ENCODE measurements at regions not wholly inside any gene's neighbourhood (a gene's known extent, or its start where the extent isn't known, plus 50 kb on each side); places are given as distances from the start of the nearest gene placed in this dataset.

DNA sequence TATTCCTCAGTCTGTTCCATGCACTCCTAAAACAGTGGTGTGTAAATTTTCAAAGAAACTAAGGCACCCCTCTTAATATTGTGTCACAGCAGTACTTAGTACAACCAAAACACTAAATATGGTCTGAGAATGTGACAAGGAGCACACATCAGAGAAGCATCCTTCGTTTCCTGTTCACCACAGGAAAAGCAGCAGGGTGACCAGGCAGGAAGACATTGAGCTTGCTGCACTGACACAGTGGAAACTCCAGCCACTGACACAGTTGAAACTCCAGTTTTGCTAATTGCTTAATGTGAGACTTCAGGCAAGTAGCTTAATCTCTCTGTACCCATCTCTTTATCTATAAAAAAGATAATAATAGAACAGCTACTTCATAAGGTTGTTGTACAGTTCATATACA lies 353.0 kb upstream of the RORA start:
- no peak overlapping the region for H3K4me3 ChIP-seq (ENCODE audit: low read depth, low read length)
- no peak for TF ChIP-seq CTCF (IDR thresholded peaks at IDR 0.05; ENCODE audit: control insufficient read depth, extremely low read depth, insufficient read depth)
- no peak for DNase-seq (ENCODE audit: low read depth)

DNA sequence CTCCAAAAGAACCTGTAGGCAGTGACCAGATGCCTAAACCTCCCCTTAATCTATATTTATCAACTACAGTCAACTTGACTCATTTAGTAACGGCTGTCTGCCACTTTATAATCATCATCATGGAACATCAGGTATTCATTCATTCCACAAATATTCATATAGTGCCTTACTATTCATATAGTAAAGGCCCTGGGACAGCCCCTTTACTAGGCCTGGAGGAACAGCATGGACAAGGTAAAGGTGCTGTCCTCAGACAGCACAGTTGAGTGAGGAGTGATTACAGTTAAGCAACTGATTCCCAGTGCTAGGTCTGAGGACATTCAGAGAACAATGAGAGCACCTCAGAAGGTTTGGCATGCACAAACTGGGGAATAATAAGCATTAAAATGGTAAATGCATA lies 346.5 kb upstream of the RORA start:
- no peak overlapping the region for H3K4me3 ChIP-seq (ENCODE audit: low read depth, low read length)
- TF ChIP-seq CTCF (IDR thresholded peaks at IDR 0.05; ENCODE audit: control insufficient read depth, extremely low read depth, insufficient read depth) = no peak
- no peak for DNase-seq (ENCODE audit: low read depth)

GRCh38 chr15:61571026-61571425 lies 341.9 kb upstream of the RORA start:
- no peak for TF ChIP-seq CTCF (IDR thresholded peaks at IDR 0.05; ENCODE audit: control insufficient read depth, extremely low read depth, insufficient read depth)
- no peak for DNase-seq (ENCODE audit: low read depth)
- no peak overlapping the region for H3K4me3 ChIP-seq (ENCODE audit: low read depth, low read length)

GRCh38 chr15:61564785-61565184 lies 335.7 kb upstream of the RORA start:
- no peak for DNase-seq (ENCODE audit: low read depth)
- no peak for TF ChIP-seq CTCF (IDR thresholded peaks at IDR 0.05; ENCODE audit: control insufficient read depth, extremely low read depth, insufficient read depth)

GRCh38 chr15:61558172-61559136 lies 329.4 kb upstream of the RORA start:
- no peak overlapping the region for H3K4me3 ChIP-seq (ENCODE audit: low read depth, low read length)
- DNase-seq (ENCODE audit: low read depth) = no peak
- no peak for TF ChIP-seq CTCF (IDR thresholded peaks at IDR 0.05; ENCODE audit: control insufficient read depth, extremely low read depth, insufficient read depth)

More at GRCh38 chr15:61564785-61565184, 335.7 kb upstream of the RORA start:
- no peak overlapping the region for H3K4me3 ChIP-seq (ENCODE audit: low read depth, low read length)

DNA sequence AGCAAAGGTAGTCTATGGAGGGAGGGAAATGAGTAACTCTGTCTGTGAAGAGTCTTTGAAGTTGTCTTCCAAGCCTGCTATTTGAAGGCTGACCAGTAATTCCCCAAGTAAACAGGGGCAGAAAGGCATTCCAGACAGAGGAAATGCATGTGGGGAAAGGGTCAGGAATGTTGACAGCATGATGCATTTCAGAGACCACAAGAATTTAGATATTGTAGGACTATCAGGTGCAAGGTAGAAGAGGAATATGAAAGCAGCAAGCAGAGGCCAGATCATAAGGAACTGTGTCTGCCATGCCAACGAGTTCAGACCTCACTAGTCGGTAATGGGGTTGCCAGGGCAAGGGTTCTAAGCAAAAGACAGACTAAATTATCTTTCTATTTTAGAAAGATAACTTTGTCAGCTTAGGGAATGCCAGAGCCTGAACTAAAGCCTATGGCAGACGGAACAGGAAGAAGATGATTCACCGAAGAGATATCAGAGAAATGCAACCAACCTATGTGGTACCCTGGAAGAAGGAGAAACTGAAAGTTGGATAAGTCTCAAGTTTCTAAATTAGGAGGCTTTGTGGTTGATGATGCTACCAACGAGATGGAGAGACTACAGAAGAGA lies 327.0 kb upstream of the RORA start:
- TF ChIP-seq CTCF (IDR thresholded peaks at IDR 0.05; ENCODE audit: control insufficient read depth, extremely low read depth, insufficient read depth) = no peak
- no peak overlapping the region for H3K4me3 ChIP-seq (ENCODE audit: low read depth, low read length)
- no peak for DNase-seq (ENCODE audit: low read depth)
